Sciatic nerve (tissue), 2 donors: ENCODE measurements at regions not wholly inside any gene's neighbourhood (a gene's known extent, or its start where the extent isn't known, plus 50 kb on each side); places are given as distances from the start of the nearest gene placed in this dataset.
"Not testable (repeated sequence)": the region's sequence is repeated elsewhere in the genome, so short reads cannot be mapped to it uniquely, and the experiment has no call there.

ENCODE experiments used
- ATAC-seq: fragments of 200-7000 bp; cut with Tn5 transposase; one replicate; pipeline ENCODE4 v1.9.1; 2020; ENCODE audit warnings: mild to moderate bottlenecking, moderate library complexity
- DNase-seq: peaks from one replicate; pipeline ENCODE4 v3.0.0-alpha.2; 2020; ENCODE audit warnings: low spot score
- intact Hi-C: fragments of 100-400 bp; cut with DNase I; formaldehyde crosslinking; loops from one replicate; pipeline ENCODE4 v1.14.2; 2022
- donor health status: DM: no; HTN: no; CAD: no.
- donor health status: DM: no; HTN: no; CAD: no.

GRCh38 chr14:65153101-65153500, 50.8 kb upstream of the MAX start:
- peak; percentile 59 for ATAC-seq
- intact Hi-C loops = no loop called here

GRCh38 chr14:65156568-65157366, 54.5 kb upstream of the MAX start:
- DNase-seq = no peak
- ATAC-seq = peak; percentile 92
- intact Hi-C loops = no loop called here

More at GRCh38 chr14:65153101-65153500, 50.8 kb upstream of the MAX start:
- DNase-seq = no peak

GRCh38 chr14:65159281-65160062, 57.2 kb upstream of the MAX start:
- DNase-seq (no peak), ATAC-seq (no peak)
- intact Hi-C loops = loop anchor here (5.0 to 10.0 kb wide), 2 partner anchors 665 to 798 kb away; no protein-coding TSS in a partner anchor

GRCh38 chr14:65160091-65160490, 57.8 kb upstream of the MAX start:
- intact Hi-C loops = loop anchor here (5.0 to 10.0 kb wide), 2 partner anchors 665 to 797 kb away; no protein-coding TSS in a partner anchor
- DNase-seq (no peak), ATAC-seq (no peak)

- intact Hi-C loops = loop anchor here (5.0 to 10.0 kb wide), 2 partner anchors 663 to 795 kb away; no protein-coding TSS in a partner anchor
- ATAC-seq = no peak
- no peak for DNase-seq
These were observed 59.7 kb upstream of the MAX start for GRCh38 chr14:65162031-65162430.

- intact Hi-C loops = loop anchor here (5.0 to 10.0 kb wide), 2 partner anchors 661 to 793 kb away; no protein-coding TSS in a partner anchor
- DNase-seq (no peak), ATAC-seq (peak; percentile 59)
These were observed 61.9 kb upstream of the MAX start for GRCh38 chr14:65164068-65164824.

GRCh38 chr14:65164825-65165135, 62.5 kb upstream of the MAX start:
- intact Hi-C loops = loop anchor here (5.0 to 10.0 kb wide), 2 partner anchors 660 to 793 kb away; no protein-coding TSS in a partner anchor
- ATAC-seq (no peak), DNase-seq (no peak)

GRCh38 chr14:65167072-65167645, 64.8 kb upstream of the MAX start:
- DNase-seq = no peak
- intact Hi-C loops = loop anchor here (10.0 kb wide), 1 partner anchor 658 kb away; no protein-coding TSS in a partner anchor
- ATAC-seq = no peak

GRCh38 chr14:65168840-65169239, 66.5 kb upstream of the MAX start:
- no peak for DNase-seq
- intact Hi-C loops = loop anchor here (10.0 kb wide), 1 partner anchor 656 kb away; no protein-coding TSS in a partner anchor
- peak; percentile 65 for ATAC-seq

- ATAC-seq (peak; percentile 84), DNase-seq (no peak)
- intact Hi-C loops = loop anchor here (10.0 kb wide), 1 partner anchor 655 kb away; no protein-coding TSS in a partner anchor
These were observed 67.0 kb upstream of the MAX start for GRCh38 chr14:65169351-65169750.

GRCh38 chr14:65170318-65170717, 68.0 kb upstream of the MAX start:
- DNase-seq (no peak), ATAC-seq (no peak)
- intact Hi-C loops = no loop called here

- ATAC-seq (peak; percentile 48), DNase-seq (no peak)
- intact Hi-C loops = no loop called here
These were observed 68.6 kb upstream of the MAX start for GRCh38 chr14:65170768-65171507.

GRCh38 chr14:65173973-65174693, 71.8 kb upstream of the MAX start:
- intact Hi-C loops = no loop called here
- DNase-seq (no peak), ATAC-seq (peak; percentile 23)

- ATAC-seq (no peak), DNase-seq (no peak)
- intact Hi-C loops = no loop called here
These were observed 72.5 kb upstream of the MAX start for GRCh38 chr14:65174783-65175182.

GRCh38 chr14:65177551-65177950, 75.2 kb upstream of the MAX start:
- intact Hi-C loops = no loop called here
- no peak for ATAC-seq

GRCh38 chr14:65179231-65179630, 76.9 kb upstream of the MAX start:
- ATAC-seq, DNase-seq, intact Hi-C loops: not testable (repeated sequence)

More at GRCh38 chr14:65177551-65177950, 75.2 kb upstream of the MAX start:
- DNase-seq = no peak

GRCh38 chr14:65179918-65180724, 77.8 kb upstream of the MAX start:
- ATAC-seq = peak; percentile 94
- intact Hi-C loops = no loop called here
- DNase-seq = no peak
